Thyroid gland (tissue), 4 donors: ENCODE measurements at regions not wholly inside any gene's neighbourhood (a gene's known extent, or its start where the extent isn't known, plus 50 kb on each side); places are given as distances from the start of the nearest gene placed in this dataset.

Source experiments
- DNase-seq, 2 donors: peaks; one replicate each; pipeline ENCODE4 v3.0.0-alpha.2; 2019
- H3K27ac ChIP-seq, 3 donors: fragments of 200-600 bp; sonication (generic); 1 replicate in 2 of 3; 2 replicates in 1 of 3; pipeline ENCODE4 v1.5.1; 2016 to 2019; ENCODE audit warnings: mild to moderate bottlenecking in 1 of 3, moderate library complexity in 1 of 3
- H3K27me3 ChIP-seq: fragments of 200-600 bp; sonication (generic); one replicate; pipeline ENCODE4 v1.5.1; 2019
- H3K36me3 ChIP-seq, 2 donors: fragments of 200-600 bp; sonication (generic); one replicate each; pipeline ENCODE4 v1.5.1; 2016 to 2019
- H3K4me1 ChIP-seq, 2 donors: fragments of 200-600 bp; sonication (generic); one replicate each; pipeline ENCODE4 v1.5.1; 2017 to 2019
- H3K4me3 ChIP-seq, 3 donors: fragments of 200-600 bp; sonication (generic); replicated peaks in 1 of 3; 1 replicate in 2 of 3; 2 replicates in 1 of 3; pipeline ENCODE4 v1.5.1; 2016; ENCODE audit warnings: mild to moderate bottlenecking in 1 of 3
- H3K9me3 ChIP-seq: fragments of 200-600 bp; sonication (generic); one replicate; pipeline ENCODE4 v1.5.1; 2017
- POLR2A ChIP-seq, 2 donors: fragments of 450-650 bp; IDR thresholded peaks; one replicate each; pipeline ENCODE4 v1.6.1; 2017; ENCODE audit warnings: antibody characterized with exemption in 2 of 2, mild to moderate bottlenecking in 2 of 2, moderate library complexity in 1 of 2
- WGBS, 2 donors: methylation state at CpG; one replicate each; pipeline ENCODE4 v1.1.5; 2017; 5-methylcytosine and 5-hydroxymethylcytosine counted together
- intact Hi-C: fragments of 100-400 bp; cut with DNase I; formaldehyde crosslinking; loops from one replicate; pipeline ENCODE4 v1.15.1; 2023
- TF ChIP-seq, protein P1 (sequence below), 6 experiments: fragments of 200-600 bp in 3 of 6; fragments of 450-650 bp in 3 of 6; sonication (generic) in 3 of 6; IDR thresholded peaks; one replicate each; pipeline ENCODE4 v1.5.1; 2016 to 2019; ENCODE audit warnings: antibody characterized with exemption in 6 of 6, mild to moderate bottlenecking in 2 of 6, inconsistent platforms in 1 of 6, moderate library complexity in 1 of 6

DNA sequence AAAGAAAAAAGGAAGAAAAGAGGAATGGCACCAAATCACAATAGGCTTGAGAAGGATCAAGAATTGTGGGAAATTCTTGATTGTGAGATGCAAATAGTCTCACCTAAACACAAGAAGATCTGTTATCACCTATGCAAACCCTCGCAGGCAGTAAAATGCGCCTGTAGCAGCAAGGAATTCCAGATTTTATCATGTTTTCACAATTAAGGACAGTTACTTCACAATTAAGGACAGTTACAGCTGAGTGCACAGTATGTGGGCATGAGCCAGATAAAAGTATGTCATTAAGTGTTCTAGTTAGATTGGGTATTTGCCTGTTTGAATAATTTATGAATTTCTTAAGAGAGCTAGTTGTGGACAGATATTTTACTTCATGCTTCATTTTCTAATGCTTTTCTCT lies 336.2 kb downstream of the CDC14C start:
- Histone ChIP-seq H3K27ac (no peak overlapping the region), H3K4me3 (no peak overlapping the region), H3K4me1 (no peaks in the 10 kb centered on the region), H3K27me3 (no peaks in the 10 kb centered on the region), H3K9me3 (no peaks in the 10 kb centered on the region), H3K36me3 (no peaks in the 10 kb centered on the region)
- WGBS, 2 donors, result 39 to 41% methylated on average over 2 of the region's 2 CpGs
- intact Hi-C loops, result no loop called here
- no peak for TF ChIP-seq POLR2A (IDR thresholded peaks at IDR 0.05)
- TF ChIP-seq, protein P1, sequence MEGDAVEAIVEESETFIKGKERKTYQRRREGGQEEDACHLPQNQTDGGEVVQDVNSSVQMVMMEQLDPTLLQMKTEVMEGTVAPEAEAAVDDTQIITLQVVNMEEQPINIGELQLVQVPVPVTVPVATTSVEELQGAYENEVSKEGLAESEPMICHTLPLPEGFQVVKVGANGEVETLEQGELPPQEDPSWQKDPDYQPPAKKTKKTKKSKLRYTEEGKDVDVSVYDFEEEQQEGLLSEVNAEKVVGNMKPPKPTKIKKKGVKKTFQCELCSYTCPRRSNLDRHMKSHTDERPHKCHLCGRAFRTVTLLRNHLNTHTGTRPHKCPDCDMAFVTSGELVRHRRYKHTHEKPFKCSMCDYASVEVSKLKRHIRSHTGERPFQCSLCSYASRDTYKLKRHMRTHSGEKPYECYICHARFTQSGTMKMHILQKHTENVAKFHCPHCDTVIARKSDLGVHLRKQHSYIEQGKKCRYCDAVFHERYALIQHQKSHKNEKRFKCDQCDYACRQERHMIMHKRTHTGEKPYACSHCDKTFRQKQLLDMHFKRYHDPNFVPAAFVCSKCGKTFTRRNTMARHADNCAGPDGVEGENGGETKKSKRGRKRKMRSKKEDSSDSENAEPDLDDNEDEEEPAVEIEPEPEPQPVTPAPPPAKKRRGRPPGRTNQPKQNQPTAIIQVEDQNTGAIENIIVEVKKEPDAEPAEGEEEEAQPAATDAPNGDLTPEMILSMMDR (IDR thresholded peaks at IDR 0.05), result no peak
- no peak for DNase-seq

DNA sequence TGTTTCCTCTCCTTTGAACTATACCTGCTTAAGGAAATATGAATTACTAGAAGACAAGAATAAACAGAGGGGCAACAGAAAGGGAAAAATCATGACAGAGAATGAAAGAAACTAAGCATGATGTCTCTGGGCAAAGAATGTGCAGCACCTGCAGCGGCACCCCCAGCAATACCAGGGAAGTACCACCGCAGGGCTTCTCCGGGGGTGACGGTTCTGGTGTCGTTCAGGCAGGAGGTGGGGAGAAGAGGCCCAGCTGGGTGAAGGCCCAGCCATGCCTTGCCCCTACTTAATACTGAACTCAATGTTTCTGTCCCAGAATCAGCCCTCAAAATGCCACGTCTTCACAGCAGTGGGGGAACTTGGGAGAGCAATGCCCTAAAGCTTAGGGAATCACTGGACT lies 337.6 kb downstream of the CDC14C start:
- no peak for DNase-seq
- WGBS, 2 donors, result 92 to 93% methylated on average over 6 of the region's 6 CpGs
- H3K36me3 ChIP-seq, result no peaks in the 10 kb centered on the region
- H3K4me1 ChIP-seq, result no peaks in the 10 kb centered on the region
- H3K27me3 ChIP-seq, result no peaks in the 10 kb centered on the region
- TF ChIP-seq, protein P1 (IDR thresholded peaks at IDR 0.05), result no peak
- TF ChIP-seq POLR2A (IDR thresholded peaks at IDR 0.05), result no peak
- no peak overlapping the region for H3K27ac ChIP-seq
- intact Hi-C loops, result no loop called here
- H3K4me3 ChIP-seq, result no peak overlapping the region
- H3K9me3 ChIP-seq, result no peaks in the 10 kb centered on the region

GRCh38 chr7:49264530-49264929 lies 340.2 kb downstream of the CDC14C start:
- intact Hi-C loops, result no loop called here
- WGBS, 2 donors, result 64 to 66% methylated on average over 3 of the region's 3 CpGs

GRCh38 chr7:49273897-49274296 lies 349.6 kb downstream of the CDC14C start:
- Histone ChIP-seq H3K27ac (no peak overlapping the region), H3K4me1 (no peaks in the 10 kb centered on the region), H3K27me3 (no peaks in the 10 kb centered on the region), H3K9me3 (no peaks in the 10 kb centered on the region), H3K4me3 (no peak overlapping the region), H3K36me3 (no peaks in the 10 kb centered on the region)
- TF ChIP-seq POLR2A (IDR thresholded peaks at IDR 0.05), result no peak
- TF ChIP-seq, protein P1 (IDR thresholded peaks at IDR 0.05), result no peak
- DNase-seq, result no peak
- intact Hi-C loops, result loop anchor here (10.0 kb wide), 1 partner anchor 59 kb away; no protein-coding TSS in a partner anchor
- 46 to 75% methylated on average over 1 of the region's 1 CpG for WGBS, 2 donors

More at GRCh38 chr7:49264530-49264929, 340.2 kb downstream of the CDC14C start:
- no peak for TF ChIP-seq POLR2A (IDR thresholded peaks at IDR 0.05)
- TF ChIP-seq, protein P1 (IDR thresholded peaks at IDR 0.05), result no peak
- no peak for DNase-seq
- Histone ChIP-seq H3K27ac (no peak overlapping the region), H3K36me3 (no peaks in the 10 kb centered on the region), H3K9me3 (no peaks in the 10 kb centered on the region), H3K27me3 (no peaks in the 10 kb centered on the region), H3K4me3 (no peak overlapping the region), H3K4me1 (no peaks in the 10 kb centered on the region)

DNA sequence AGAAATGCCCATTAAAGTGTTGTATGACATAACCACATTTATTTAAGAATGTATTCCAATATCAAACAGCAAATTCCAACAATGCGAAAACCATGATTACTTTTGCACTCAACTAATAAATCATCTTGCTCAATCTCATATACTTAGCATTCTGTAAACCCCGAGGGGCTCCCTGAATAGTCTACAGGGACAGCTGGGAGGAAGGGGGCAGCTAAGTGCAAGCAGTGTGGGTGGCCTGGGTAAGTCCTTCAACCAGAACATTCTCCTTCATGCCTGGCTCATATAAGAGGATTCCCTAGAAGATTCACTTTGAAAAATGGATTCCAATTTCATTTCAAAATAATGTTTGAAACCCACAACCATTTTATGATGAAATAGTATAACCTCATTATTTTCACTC lies 355.5 kb downstream of the CDC14C start:
- intact Hi-C loops, result loop anchor here (10.0 kb wide), 1 partner anchor 65 kb away; no protein-coding TSS in a partner anchor
- DNase-seq, result no peak
- H3K9me3 ChIP-seq, result no peaks in the 10 kb centered on the region
- 67% methylated on average over 2 of the region's 2 CpGs for WGBS, 2 donors
- H3K4me3 ChIP-seq, result no peak overlapping the region
- no peaks in the 10 kb centered on the region for H3K4me1 ChIP-seq
- no peaks in the 10 kb centered on the region for H3K36me3 ChIP-seq
- TF ChIP-seq, protein P1 (IDR thresholded peaks at IDR 0.05), result no peak
- no peak for TF ChIP-seq POLR2A (IDR thresholded peaks at IDR 0.05)
- no peaks in the 10 kb centered on the region for H3K27me3 ChIP-seq
- H3K27ac ChIP-seq, result no peak overlapping the region
